ENCODE measurements at regions not wholly inside any gene's neighbourhood (a gene's known extent, or its start where the extent isn't known, plus 50 kb on each side); places are given as distances from the start of the nearest gene placed in this dataset.

GRCh38 chr10:47224546-47225218 lies 75.3 kb upstream of the GDF10 start:
- DNase-seq (ENCODE audit: low spot score, unreplicated experiment) = no peak
- H3K9me3 Mint-ChIP-seq (ENCODE audit: low read depth) = peaks cover 4% of the 10 kb centered on the region
- no peak overlapping the region for H3K27ac Mint-ChIP-seq
- H3K4me3 Mint-ChIP-seq (ENCODE audit: low read depth) = no peak overlapping the region
- H3K27me3 Mint-ChIP-seq = peaks cover 18% of the 10 kb centered on the region
- H3K4me1 Mint-ChIP-seq (ENCODE audit: low read depth) = no peaks in the 10 kb centered on the region
- H3K36me3 Mint-ChIP-seq (ENCODE audit: insufficient read depth) = no peaks in the 10 kb centered on the region
- no peak for TF ChIP-seq CTCF (IDR thresholded peaks at IDR 0.05; ENCODE audit: unreplicated experiment)

GRCh38 chr10:47225219-47225927 lies 74.6 kb upstream of the GDF10 start:
- Mint-ChIP-seq H3K27me3 (peaks cover 18% of the 10 kb centered on the region), H3K36me3 (ENCODE audit: insufficient read depth) (no peaks in the 10 kb centered on the region), H3K27ac (no peak overlapping the region), H3K4me3 (ENCODE audit: low read depth) (no peak overlapping the region), H3K4me1 (ENCODE audit: low read depth) (no peaks in the 10 kb centered on the region), H3K9me3 (ENCODE audit: low read depth) (peaks cover 4% of the 10 kb centered on the region)
- DNase-seq (ENCODE audit: low spot score, unreplicated experiment) = no peak
- no peak for TF ChIP-seq CTCF (IDR thresholded peaks at IDR 0.05; ENCODE audit: unreplicated experiment)

- Mint-ChIP-seq H3K27ac (no peak overlapping the region), H3K9me3 (ENCODE audit: low read depth) (peaks cover 4% of the 10 kb centered on the region), H3K27me3 (peaks cover 18% of the 10 kb centered on the region), H3K4me1 (ENCODE audit: low read depth) (no peaks in the 10 kb centered on the region), H3K4me3 (ENCODE audit: low read depth) (no peak overlapping the region), H3K36me3 (ENCODE audit: insufficient read depth) (no peaks in the 10 kb centered on the region)
- no peak for DNase-seq (ENCODE audit: low spot score, unreplicated experiment)
- TF ChIP-seq CTCF (IDR thresholded peaks at IDR 0.05; ENCODE audit: unreplicated experiment) = no peak
Observed at GRCh38 chr10:47225928-47226645, 73.9 kb upstream of the GDF10 start.

- peaks cover 4% of the 10 kb centered on the region for H3K9me3 Mint-ChIP-seq (ENCODE audit: low read depth)
- H3K4me3 Mint-ChIP-seq (ENCODE audit: low read depth) = no peak overlapping the region
- no peaks in the 10 kb centered on the region for H3K4me1 Mint-ChIP-seq (ENCODE audit: low read depth)
- no peak for TF ChIP-seq CTCF (IDR thresholded peaks at IDR 0.05; ENCODE audit: unreplicated experiment)
- H3K36me3 Mint-ChIP-seq (ENCODE audit: insufficient read depth) = no peaks in the 10 kb centered on the region
- DNase-seq (ENCODE audit: low spot score, unreplicated experiment) = no peak
- H3K27me3 Mint-ChIP-seq = peaks cover 13% of the 10 kb centered on the region
- no peak overlapping the region for H3K27ac Mint-ChIP-seq
Observed at GRCh38 chr10:47230482-47230881, 69.5 kb upstream of the GDF10 start.

- Mint-ChIP-seq H3K4me3 (ENCODE audit: low read depth) (no peak overlapping the region), H3K27ac (no peak overlapping the region), H3K9me3 (ENCODE audit: low read depth) (peaks cover 4% of the 10 kb centered on the region), H3K36me3 (ENCODE audit: insufficient read depth) (no peaks in the 10 kb centered on the region), H3K4me1 (ENCODE audit: low read depth) (no peaks in the 10 kb centered on the region), H3K27me3 (peaks cover 11% of the 10 kb centered on the region)
- TF ChIP-seq CTCF (IDR thresholded peaks at IDR 0.05; ENCODE audit: unreplicated experiment) = no peak
- no peak for DNase-seq (ENCODE audit: low spot score, unreplicated experiment)
Observed at GRCh38 chr10:47230957-47231356, 69.0 kb upstream of the GDF10 start.

Data from progenitor cell of endocrine pancreas (in vitro differentiated cells).